Activated naive CD4-positive, alpha-beta T cell treated with anti-CD3 and anti-CD28 coated beads, Interleukin-2, amount 10 ng/mL, durations not matched to agents 7 days and 5 days (primary cell): ENCODE measurements at regions not wholly inside any gene's neighbourhood (a gene's known extent, or its start where the extent isn't known, plus 50 kb on each side); places are given as distances from the start of the nearest gene placed in this dataset.

Experiments used
- CTCF ChIA-PET: fragments of 350-600 bp; sonication (Branson Sonifier 250); formaldehyde crosslinking; loops from one replicate; lab custom pipeline; 2021; ENCODE audit warnings: antibody characterized with exemption; lab: Charles Lee
- DNase-seq: peaks from one replicate; pipeline ENCODE4 v3.0.0-alpha.2; 2020
- H3K27ac Mint-ChIP-seq: one replicate; pipeline ENCODE4 v1.8.0; 2021; ENCODE audit warnings: mild to moderate bottlenecking, moderate library complexity, mixed read lengths
- H3K27me3 Mint-ChIP-seq: one replicate; pipeline ENCODE4 v1.8.0; 2021; ENCODE audit warnings: mild to moderate bottlenecking, mixed read lengths
- H3K36me3 Mint-ChIP-seq: one replicate; pipeline ENCODE4 v1.8.0; 2021; ENCODE audit warnings: mixed read lengths
- H3K4me1 Mint-ChIP-seq: one replicate; pipeline ENCODE4 v1.8.0; 2021; ENCODE audit warnings: mixed read lengths
- H3K4me3 Mint-ChIP-seq: one replicate; pipeline ENCODE4 v1.8.0; 2021; ENCODE audit warnings: mild to moderate bottlenecking, moderate library complexity, mixed read lengths
- H3K9me3 Mint-ChIP-seq: one replicate; pipeline ENCODE4 v1.8.0; 2021; ENCODE audit warnings: mixed read lengths

- H3K27me3 Mint-ChIP-seq: no peaks in the 10 kb centered on the region
- H3K36me3 Mint-ChIP-seq: peaks cover 4% of the 10 kb centered on the region
- H3K4me1 Mint-ChIP-seq: no peaks in the 10 kb centered on the region
- H3K4me3 Mint-ChIP-seq: no peak overlapping the region
- peaks cover 9% of the 10 kb centered on the region for H3K9me3 Mint-ChIP-seq
- no peak for DNase-seq
- H3K27ac Mint-ChIP-seq: no peak overlapping the region
- CTCF ChIA-PET: no interaction called here
Measured at GRCh38 chr1:83531521-83532309, 467.2 kb downstream of the TTLL7 start.

GRCh38 chr1:83530506-83530905 is 468.4 kb downstream of the TTLL7 start:
- no peak overlapping the region for H3K4me3 Mint-ChIP-seq
- no peak for DNase-seq
- H3K36me3 Mint-ChIP-seq: peaks cover 4% of the 10 kb centered on the region
- no peaks in the 10 kb centered on the region for H3K4me1 Mint-ChIP-seq
- H3K9me3 Mint-ChIP-seq: peaks cover 9% of the 10 kb centered on the region
- H3K27ac Mint-ChIP-seq: no peak overlapping the region
- CTCF ChIA-PET: interaction anchor here (0.6 kb wide), 1 partner anchor 254 kb away, joined by 4 read pairs; no protein-coding TSS in a partner anchor
- H3K27me3 Mint-ChIP-seq: no peaks in the 10 kb centered on the region

- H3K36me3 Mint-ChIP-seq: no peaks in the 10 kb centered on the region
- H3K9me3 Mint-ChIP-seq: peaks cover 12% of the 10 kb centered on the region
- CTCF ChIA-PET: no interaction called here
- no peak overlapping the region for H3K4me3 Mint-ChIP-seq
- no peaks in the 10 kb centered on the region for H3K27me3 Mint-ChIP-seq
- no peak overlapping the region for H3K27ac Mint-ChIP-seq
- peaks cover 6% of the 10 kb centered on the region for H3K4me1 Mint-ChIP-seq
- no peak for DNase-seq
Measured at GRCh38 chr1:83527987-83528386, 470.9 kb downstream of the TTLL7 start.

- Mint-ChIP-seq H3K27me3 (no peaks in the 10 kb centered on the region), H3K27ac (no peak overlapping the region), H3K9me3 (peaks cover 12% of the 10 kb centered on the region), H3K4me3 (no peak overlapping the region), H3K4me1 (peaks cover 18% of the 10 kb centered on the region), H3K36me3 (peaks cover 3% of the 10 kb centered on the region)
- CTCF ChIA-PET: no interaction called here
- no peak for DNase-seq
Measured at GRCh38 chr1:83520797-83521196, 478.1 kb downstream of the TTLL7 start.

- peaks cover 46% of the 10 kb centered on the region for H3K4me1 Mint-ChIP-seq
- H3K9me3 Mint-ChIP-seq: peaks cover 22% of the 10 kb centered on the region
- CTCF ChIA-PET: no interaction called here
- no peak overlapping the region for H3K27ac Mint-ChIP-seq
- H3K4me3 Mint-ChIP-seq: no peak overlapping the region
- H3K27me3 Mint-ChIP-seq: no peaks in the 10 kb centered on the region
- no peak for DNase-seq
- H3K36me3 Mint-ChIP-seq: peaks cover 33% of the 10 kb centered on the region
Measured at GRCh38 chr1:83516369-83516768, 482.6 kb downstream of the TTLL7 start.

GRCh38 chr1:83515578-83516154 is 483.3 kb downstream of the TTLL7 start:
- CTCF ChIA-PET: no interaction called here
- peaks cover 24% of the 10 kb centered on the region for H3K9me3 Mint-ChIP-seq
- H3K36me3 Mint-ChIP-seq: peaks cover 38% of the 10 kb centered on the region
- no peak overlapping the region for H3K4me3 Mint-ChIP-seq
- H3K27me3 Mint-ChIP-seq: no peaks in the 10 kb centered on the region
- DNase-seq: peak; percentile 30
- peaks cover 47% of the 10 kb centered on the region for H3K4me1 Mint-ChIP-seq
- peak overlapping the region; percentile 88 for H3K27ac Mint-ChIP-seq

- H3K9me3 Mint-ChIP-seq: peaks cover 25% of the 10 kb centered on the region
- no peaks in the 10 kb centered on the region for H3K27me3 Mint-ChIP-seq
- no peak for DNase-seq
- no peak overlapping the region for H3K4me3 Mint-ChIP-seq
- H3K27ac Mint-ChIP-seq: no peak overlapping the region
- CTCF ChIA-PET: no interaction called here
- H3K4me1 Mint-ChIP-seq: peaks cover 75% of the 10 kb centered on the region
- H3K36me3 Mint-ChIP-seq: peaks cover 52% of the 10 kb centered on the region
Measured at GRCh38 chr1:83512373-83513193, 486.3 kb downstream of the TTLL7 start.

- peaks cover 80% of the 10 kb centered on the region for H3K4me1 Mint-ChIP-seq
- peaks cover 24% of the 10 kb centered on the region for H3K9me3 Mint-ChIP-seq
- no peak overlapping the region for H3K4me3 Mint-ChIP-seq
- no peak for DNase-seq
- H3K27me3 Mint-ChIP-seq: no peaks in the 10 kb centered on the region
- peaks cover 57% of the 10 kb centered on the region for H3K36me3 Mint-ChIP-seq
- H3K27ac Mint-ChIP-seq: no peak overlapping the region
- CTCF ChIA-PET: no interaction called here
Measured at GRCh38 chr1:83511146-83511726, 487.7 kb downstream of the TTLL7 start.

- Mint-ChIP-seq H3K4me1 (peaks cover 71% of the 10 kb centered on the region), H3K27ac (peak overlapping the region; percentile 97), H3K9me3 (peaks cover 24% of the 10 kb centered on the region), H3K4me3 (no peak overlapping the region), H3K27me3 (no peaks in the 10 kb centered on the region), H3K36me3 (peaks cover 53% of the 10 kb centered on the region)
- CTCF ChIA-PET: no interaction called here
- DNase-seq: no peak
Measured at GRCh38 chr1:83509301-83509781, 489.6 kb downstream of the TTLL7 start.

GRCh38 chr1:83508485-83509151 is 490.3 kb downstream of the TTLL7 start:
- CTCF ChIA-PET: no interaction called here
- Mint-ChIP-seq H3K4me3 (peak overlapping the region; percentile 61), H3K27me3 (no peaks in the 10 kb centered on the region), H3K9me3 (peaks cover 28% of the 10 kb centered on the region), H3K4me1 (peaks cover 67% of the 10 kb centered on the region), H3K27ac (peak overlapping the region; percentile 97), H3K36me3 (peaks cover 57% of the 10 kb centered on the region)
- DNase-seq: peak; percentile 76

- peaks cover 64% of the 10 kb centered on the region for H3K4me1 Mint-ChIP-seq
Measured at GRCh38 chr1:83505148-83505547, 493.8 kb downstream of the TTLL7 start.

GRCh38 chr1:83503153-83503552 is 495.8 kb downstream of the TTLL7 start:
- no peak overlapping the region for H3K27ac Mint-ChIP-seq
- no peaks in the 10 kb centered on the region for H3K27me3 Mint-ChIP-seq
- DNase-seq: no peak
- peaks cover 30% of the 10 kb centered on the region for H3K9me3 Mint-ChIP-seq
- CTCF ChIA-PET: no interaction called here
- peaks cover 45% of the 10 kb centered on the region for H3K36me3 Mint-ChIP-seq
- H3K4me1 Mint-ChIP-seq: peaks cover 54% of the 10 kb centered on the region
- H3K4me3 Mint-ChIP-seq: no peak overlapping the region

More at GRCh38 chr1:83505148-83505547, 493.8 kb downstream of the TTLL7 start:
- Mint-ChIP-seq H3K9me3 (peaks cover 18% of the 10 kb centered on the region), H3K27me3 (no peaks in the 10 kb centered on the region), H3K36me3 (peaks cover 46% of the 10 kb centered on the region), H3K4me3 (no peak overlapping the region), H3K27ac (no peak overlapping the region)
- no peak for DNase-seq
- CTCF ChIA-PET: no interaction called here

GRCh38 chr1:83500987-83501591 is 497.8 kb downstream of the TTLL7 start:
- Mint-ChIP-seq H3K9me3 (peaks cover 32% of the 10 kb centered on the region), H3K27ac (no peak overlapping the region), H3K4me3 (no peak overlapping the region), H3K4me1 (peaks cover 44% of the 10 kb centered on the region), H3K36me3 (peaks cover 36% of the 10 kb centered on the region), H3K27me3 (no peaks in the 10 kb centered on the region)
- DNase-seq: no peak
- CTCF ChIA-PET: interaction anchor here (1.1 kb wide), 1 partner anchor 11 kb away, joined by 3 read pairs; no protein-coding TSS in a partner anchor
